OCI-LY1 (cell line): ENCODE measurements at regions not wholly inside any gene's neighbourhood (a gene's known extent, or its start where the extent isn't known, plus 50 kb on each side); places are given as distances from the start of the nearest gene placed in this dataset.

ENCODE experiments used
- H2AFZ ChIP-seq: fragments of 200-600 bp; sonication (generic), shearing (Covaris generic); 2 replicates; pipeline ENCODE4 v1.6.0; 2014; ENCODE audit warnings: antibody characterized with exemption, mild to moderate bottlenecking, low read length
- H3F3A ChIP-seq: fragments of 200-600 bp; sonication (generic), shearing (Covaris generic); 2 replicates; pipeline ENCODE4 v1.6.0; 2014; ENCODE audit warnings: mild to moderate bottlenecking, antibody characterized with exemption, low read length, moderate library complexity; ENCODE audit not compliant: insufficient read depth
- H3K27ac ChIP-seq: fragments of 200-600 bp; sonication (generic); 2 replicates; pipeline ENCODE4 v1.5.1; 2014; ENCODE audit warnings: low read length, mixed run types, mild to moderate bottlenecking, low read depth; ENCODE audit not compliant: poor library complexity, severe bottlenecking
- H3K27me3 ChIP-seq: fragments of 200-600 bp; sonication (generic); 2 replicates; pipeline ENCODE4 v1.6.0; 2014; ENCODE audit warnings: antibody characterized with exemption, mild to moderate bottlenecking, low read length, moderate library complexity; ENCODE audit not compliant: insufficient read depth
- H3K36me3 ChIP-seq: fragments of 200-600 bp; sonication (generic); 2 replicates; pipeline ENCODE4 v1.6.1; 2014; ENCODE audit warnings: mild to moderate bottlenecking, antibody characterized with exemption, low read length, moderate library complexity, mixed read lengths; ENCODE audit not compliant: insufficient read depth
- H3K4me1 ChIP-seq: fragments of 200-600 bp; sonication (generic); 2 replicates; pipeline ENCODE4 v1.5.1; 2014; ENCODE audit warnings: mild to moderate bottlenecking, low read length, moderate library complexity; ENCODE audit not compliant: insufficient read depth, severe bottlenecking
- H3K4me2 ChIP-seq: fragments of 200-600 bp; sonication (generic), shearing (Covaris generic); 2 replicates; pipeline ENCODE4 v1.6.1; 2014; ENCODE audit warnings: low read length
- H3K4me3 ChIP-seq: fragments of 200-600 bp; sonication (generic); 2 replicates; pipeline ENCODE4 v1.5.1; 2014; ENCODE audit warnings: low read length, low read depth, mild to moderate bottlenecking, mixed read lengths; ENCODE audit not compliant: poor library complexity, severe bottlenecking
- H3K79me2 ChIP-seq: fragments of 200-600 bp; shearing (Covaris generic); 2 replicates; pipeline ENCODE4 v1.6.1; 2016; ENCODE audit warnings: mixed run types, low read length, mixed read lengths; ENCODE audit not compliant: insufficient read depth
- H3K9ac ChIP-seq: fragments of 200-600 bp; sonication (generic), shearing (Covaris generic); 2 replicates; pipeline ENCODE4 v1.6.1; 2014; ENCODE audit warnings: mild to moderate bottlenecking, low read length, mixed read lengths
- H3K9me2 ChIP-seq: fragments of 200-600 bp; sonication (generic), shearing (Covaris generic); 2 replicates; pipeline ENCODE4 v1.6.1; 2014; ENCODE audit warnings: low read depth, mild to moderate bottlenecking, low read length, mixed read lengths
- H3K9me3 ChIP-seq: fragments of 200-600 bp; shearing (Covaris generic); 2 replicates; pipeline ENCODE4 v1.6.1; 2014; ENCODE audit warnings: low read length, mixed read lengths
- H4K20me1 ChIP-seq: fragments of 200-600 bp; sonication (generic), shearing (Covaris generic); 2 replicates; pipeline ENCODE4 v1.6.0; 2016; ENCODE audit warnings: mild to moderate bottlenecking, low read length; ENCODE audit not compliant: insufficient read depth
- CTCF ChIP-seq: fragments of 200-600 bp; sonication (generic), shearing (Covaris generic); IDR thresholded peaks from 2 replicates; pipeline ENCODE4 v1.5.1; 2017; ENCODE audit warnings: mild to moderate bottlenecking, antibody characterized with exemption, low read length, moderate library complexity, mixed read lengths
- EZH2 ChIP-seq: fragments of 200-600 bp; sonication (generic), shearing (Covaris generic); IDR thresholded peaks from 2 replicates; pipeline ENCODE4 v1.8.0; 2017; ENCODE audit warnings: borderline replicate concordance, mixed run types, mild to moderate bottlenecking, antibody characterized with exemption, low read length, moderate library complexity, mixed read lengths

DNA sequence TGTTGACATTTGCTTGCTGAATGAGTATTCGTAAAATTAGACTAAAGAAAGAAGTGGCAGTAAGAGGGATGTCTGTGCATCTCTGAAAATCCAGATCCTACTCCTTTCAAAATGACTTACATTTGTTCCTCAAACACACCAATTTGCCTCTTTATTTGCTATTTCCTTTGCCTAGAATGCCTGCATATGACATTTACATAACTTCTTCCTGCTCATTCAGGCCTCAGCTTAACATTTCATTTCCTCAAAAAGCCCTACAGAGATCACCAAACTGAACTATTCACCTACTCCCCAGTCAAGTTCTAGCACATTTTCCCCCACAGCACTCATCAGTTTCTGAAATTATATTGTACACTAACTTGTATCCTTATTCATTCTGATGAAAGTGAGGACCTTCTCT is 907.2 kb downstream of the LRFN5 start:
- Histone ChIP-seq H3K4me1 (no peaks in the 10 kb centered on the region), H4K20me1 (no peaks in the 10 kb centered on the region), H3K79me2 (no peaks in the 10 kb centered on the region), H3K9me2 (no peaks in the 10 kb centered on the region), H3K36me3 (no peaks in the 10 kb centered on the region), H3K4me2 (no peak overlapping the region), H3K9me3 (no peaks in the 10 kb centered on the region), H3K27me3 (no peaks in the 10 kb centered on the region), H3K4me3 (no peak overlapping the region), H3K27ac (no peak overlapping the region), H2AFZ (no peak overlapping the region), H3F3A (no peaks in the 10 kb centered on the region), H3K9ac (no peak overlapping the region)
- TF ChIP-seq EZH2 (no peak), CTCF (no peak)

- Histone ChIP-seq H3K4me3 (no peak overlapping the region), H3K4me2 (no peak overlapping the region), H3K4me1 (no peaks in the 10 kb centered on the region), H3K9me3 (no peaks in the 10 kb centered on the region), H3K27ac (no peak overlapping the region), H3K79me2 (no peaks in the 10 kb centered on the region), H3K36me3 (no peaks in the 10 kb centered on the region), H4K20me1 (no peaks in the 10 kb centered on the region), H2AFZ (no peak overlapping the region), H3K9ac (no peak overlapping the region), H3K27me3 (no peaks in the 10 kb centered on the region), H3K9me2 (no peaks in the 10 kb centered on the region), H3F3A (no peaks in the 10 kb centered on the region)
- TF ChIP-seq EZH2 (no peak), CTCF (no peak)
Measured at GRCh38 chr14:42510071-42510470, 903.4 kb downstream of the LRFN5 start.

- H3K4me3 ChIP-seq = no peak overlapping the region
- TF ChIP-seq CTCF = no peak
- no peak for TF ChIP-seq EZH2
- no peaks in the 10 kb centered on the region for H3K4me1 ChIP-seq
- H2AFZ ChIP-seq = no peak overlapping the region
- H3K9me3 ChIP-seq = no peaks in the 10 kb centered on the region
- H3F3A ChIP-seq = no peaks in the 10 kb centered on the region
- no peaks in the 10 kb centered on the region for H3K27me3 ChIP-seq
- no peaks in the 10 kb centered on the region for H3K36me3 ChIP-seq
- H3K79me2 ChIP-seq = no peaks in the 10 kb centered on the region
- H4K20me1 ChIP-seq = no peaks in the 10 kb centered on the region
- H3K27ac ChIP-seq = no peak overlapping the region
- no peak overlapping the region for H3K9ac ChIP-seq
- H3K4me2 ChIP-seq = no peak overlapping the region
- H3K9me2 ChIP-seq = no peaks in the 10 kb centered on the region
Measured at GRCh38 chr14:42508209-42508946, 901.7 kb downstream of the LRFN5 start.
